Testis (tissue), 2 donors: ENCODE measurements at regions not wholly inside any gene's neighbourhood (a gene's known extent, or its start where the extent isn't known, plus 50 kb on each side); places are given as distances from the start of the nearest gene placed in this dataset.

ENCODE experiments used
- CTCF ChIP-seq, 3 experiments: fragments of 450-650 bp in 2 of 3; fragments of 200-600 bp in 1 of 3; sonication (generic) in 1 of 3; IDR thresholded peaks; one replicate each; pipeline ENCODE4 v1.5.1; 2016 to 2019; ENCODE audit warnings: antibody characterized with exemption in 3 of 3, mild to moderate bottlenecking in 2 of 3, moderate library complexity in 1 of 3
- POLR2A ChIP-seq: fragments of 450-650 bp; IDR thresholded peaks from one replicate; pipeline ENCODE4 v1.6.1; 2017; ENCODE audit warnings: antibody characterized with exemption, mild to moderate bottlenecking, moderate library complexity

GRCh38 chr6:156552849-156553248 lies 224.3 kb upstream of the ARID1B start:
- TF ChIP-seq CTCF (IDR thresholded peaks at IDR 0.05) (no peak), POLR2A (no peak)
